PFSK-1 (cell line): ENCODE measurements at regions not wholly inside any gene's neighbourhood (a gene's known extent, or its start where the extent isn't known, plus 50 kb on each side); places are given as distances from the start of the nearest gene placed in this dataset.

Source experiments
- FOXP2 ChIP-seq: optimal IDR thresholded peaks from 2 replicates; pipeline ENCODE3; 2011; ENCODE audit warnings: borderline replicate concordance, control low read depth, inconsistent platforms; ENCODE audit not compliant: insufficient read depth; ENCODE audit errors: extremely low read length, extremely low read depth
- POLR2AphosphoS5 ChIP-seq: IDR thresholded peaks from 2 replicates; pipeline ENCODE4 v1.6.1; 2012; ENCODE audit warnings: low read depth, mild to moderate bottlenecking, control low read depth, low read length, moderate library complexity
- REST ChIP-seq, 2 experiments: IDR thresholded peaks; 2 replicates each; pipeline versions ENCODE4 v1.6.1 to v1.8.0; 2011 to 2012; ENCODE audit warnings: low read depth in 2 of 2, low read length in 2 of 2, control low read depth in 1 of 2, inconsistent platforms in 1 of 2, mild to moderate bottlenecking in 1 of 2, moderate library complexity in 1 of 2; ENCODE audit not compliant: insufficient read depth in 1 of 2
- SIN3A ChIP-seq: IDR thresholded peaks from 2 replicates; pipeline ENCODE4 v1.6.1; 2012; ENCODE audit warnings: mild to moderate bottlenecking, low read length, moderate library complexity, borderline replicate concordance; ENCODE audit not compliant: insufficient read depth
- TAF1 ChIP-seq: IDR thresholded peaks from 2 replicates; pipeline ENCODE4 v1.6.1; 2012; ENCODE audit warnings: low read length, control low read depth, borderline replicate concordance; ENCODE audit not compliant: insufficient read depth

- TF ChIP-seq POLR2AphosphoS5: no peak
Measured at GRCh38 chr4:110907801-110908313, 285.0 kb upstream of the PITX2 start.

DNA sequence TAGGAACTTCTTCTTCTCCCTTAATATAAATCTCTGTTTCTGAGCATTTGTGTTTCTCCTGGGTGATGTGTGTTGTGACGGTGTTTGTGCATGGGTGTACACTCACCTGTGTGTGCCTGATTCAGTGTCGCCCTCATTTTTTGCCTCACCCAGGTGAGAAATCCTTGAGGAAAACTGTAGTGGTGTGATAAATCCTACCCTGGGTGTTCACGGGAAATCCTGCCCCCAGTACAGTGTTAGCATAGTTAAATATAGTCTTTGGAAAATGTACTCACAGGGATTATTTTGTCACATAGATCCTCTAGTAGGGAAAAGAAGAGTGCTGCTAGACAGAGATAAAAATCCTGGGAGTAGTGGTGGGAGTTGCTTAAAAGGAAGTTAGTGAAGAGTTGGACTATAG is 291.9 kb upstream of the PITX2 start:
- TF ChIP-seq POLR2AphosphoS5 (no peak), TAF1 (no peak), REST (IDR thresholded peaks at IDR 0.05; ENCODE audit: insufficient read depth in 1 of 2, low read depth in 2 of 2, low read length in 2 of 2) (no peak), SIN3A (no peak)

GRCh38 chr4:110915301-110915700 is 292.4 kb upstream of the PITX2 start:
- TF ChIP-seq FOXP2 (no peak), REST (IDR thresholded peaks at IDR 0.05; ENCODE audit: insufficient read depth in 1 of 2, low read depth in 2 of 2, low read length in 2 of 2) (no peak), SIN3A (no peak), POLR2AphosphoS5 (no peak), TAF1 (no peak)

DNA sequence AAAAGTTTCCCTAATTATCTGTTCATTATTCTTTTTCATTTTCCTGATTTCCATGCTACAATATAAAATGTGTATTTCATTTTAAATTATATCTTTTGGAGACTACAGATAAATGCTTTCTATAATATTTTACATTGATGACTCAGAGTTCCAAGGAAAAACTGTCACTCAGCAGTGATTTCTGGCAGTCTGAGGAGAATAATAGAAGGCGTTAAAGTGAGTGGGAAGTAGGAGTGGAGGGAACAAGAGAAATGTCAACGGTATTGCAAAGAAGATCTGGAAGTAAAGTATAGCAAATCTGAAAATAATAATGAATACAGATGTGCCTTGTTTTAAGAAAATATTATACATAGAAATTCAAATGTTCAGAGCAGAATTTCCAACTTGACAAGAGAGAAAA is 293.6 kb upstream of the PITX2 start:
- TF ChIP-seq FOXP2: no peak
- no peak for TF ChIP-seq REST (IDR thresholded peaks at IDR 0.05; ENCODE audit: insufficient read depth in 1 of 2, low read depth in 2 of 2, low read length in 2 of 2)
- TF ChIP-seq POLR2AphosphoS5: no peak
- no peak for TF ChIP-seq SIN3A
- no peak for TF ChIP-seq TAF1

- TF ChIP-seq TAF1: no peak
- no peak for TF ChIP-seq SIN3A
- TF ChIP-seq POLR2AphosphoS5: no peak
- no peak for TF ChIP-seq REST (IDR thresholded peaks at IDR 0.05; ENCODE audit: insufficient read depth in 1 of 2, low read depth in 2 of 2, low read length in 2 of 2)
- no peak for TF ChIP-seq FOXP2
Measured at GRCh38 chr4:110917835-110918234, 295.0 kb upstream of the PITX2 start.
